Transverse colon (tissue), 3 donors: ENCODE measurements at regions not wholly inside any gene's neighbourhood (a gene's known extent, or its start where the extent isn't known, plus 50 kb on each side); places are given as distances from the start of the nearest gene placed in this dataset.

ENCODE experiments used
- EP300 ChIP-seq: sonication (generic); formaldehyde crosslinking; IDR thresholded peaks from one replicate; pipeline ENCODE4 v1.6.1; 2017; ENCODE audit warnings: antibody characterized with exemption, low read depth
- POLR2A ChIP-seq: fragments of 450-650 bp; IDR thresholded peaks from one replicate; pipeline ENCODE4 v1.6.1; 2016; ENCODE audit warnings: antibody characterized with exemption, mild to moderate bottlenecking, moderate library complexity
- TF ChIP-seq, protein P1 (sequence below), 5 experiments: fragments of 200-600 bp in 3 of 5; fragments of 450-650 bp in 2 of 5; sonication (generic) in 3 of 5; IDR thresholded peaks; 1 replicate in 2 of 5; 2 replicates in 3 of 5; pipeline ENCODE4 v1.5.1; 2016 to 2017; ENCODE audit warnings: antibody characterized with exemption in 5 of 5, inconsistent platforms in 3 of 5, mild to moderate bottlenecking in 2 of 5, moderate library complexity in 1 of 5

DNA sequence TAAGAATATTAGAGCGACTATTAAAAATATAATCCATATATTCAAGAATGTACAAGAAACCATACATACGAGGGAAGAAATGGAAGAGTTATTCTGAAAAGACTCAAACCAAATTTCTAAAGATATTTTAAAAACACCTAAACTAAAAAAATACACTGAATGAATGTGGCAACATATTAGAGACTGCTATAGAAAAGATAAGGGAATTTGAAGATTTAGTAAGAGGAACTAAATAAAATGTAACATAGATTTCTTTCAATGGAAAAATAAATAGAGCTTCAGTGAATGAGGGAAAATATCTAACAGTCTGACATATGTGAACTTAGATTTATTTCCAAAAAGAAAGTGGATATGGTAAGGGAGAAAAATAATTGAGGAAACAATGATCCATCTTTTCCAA is 194.9 kb upstream of the STXBP5 start:
- TF ChIP-seq, protein P1, sequence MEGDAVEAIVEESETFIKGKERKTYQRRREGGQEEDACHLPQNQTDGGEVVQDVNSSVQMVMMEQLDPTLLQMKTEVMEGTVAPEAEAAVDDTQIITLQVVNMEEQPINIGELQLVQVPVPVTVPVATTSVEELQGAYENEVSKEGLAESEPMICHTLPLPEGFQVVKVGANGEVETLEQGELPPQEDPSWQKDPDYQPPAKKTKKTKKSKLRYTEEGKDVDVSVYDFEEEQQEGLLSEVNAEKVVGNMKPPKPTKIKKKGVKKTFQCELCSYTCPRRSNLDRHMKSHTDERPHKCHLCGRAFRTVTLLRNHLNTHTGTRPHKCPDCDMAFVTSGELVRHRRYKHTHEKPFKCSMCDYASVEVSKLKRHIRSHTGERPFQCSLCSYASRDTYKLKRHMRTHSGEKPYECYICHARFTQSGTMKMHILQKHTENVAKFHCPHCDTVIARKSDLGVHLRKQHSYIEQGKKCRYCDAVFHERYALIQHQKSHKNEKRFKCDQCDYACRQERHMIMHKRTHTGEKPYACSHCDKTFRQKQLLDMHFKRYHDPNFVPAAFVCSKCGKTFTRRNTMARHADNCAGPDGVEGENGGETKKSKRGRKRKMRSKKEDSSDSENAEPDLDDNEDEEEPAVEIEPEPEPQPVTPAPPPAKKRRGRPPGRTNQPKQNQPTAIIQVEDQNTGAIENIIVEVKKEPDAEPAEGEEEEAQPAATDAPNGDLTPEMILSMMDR (IDR thresholded peaks at IDR 0.05) = no peak
- TF ChIP-seq POLR2A (no peak), EP300 (no peak)
